ENCODE measurements at regions not wholly inside any gene's neighbourhood (a gene's known extent, or its start where the extent isn't known, plus 50 kb on each side); places are given as distances from the start of the nearest gene placed in this dataset.
"Not testable (repeated sequence)": the region's sequence is repeated elsewhere in the genome, so short reads cannot be mapped to it uniquely, and the experiment has no call there.

DNA sequence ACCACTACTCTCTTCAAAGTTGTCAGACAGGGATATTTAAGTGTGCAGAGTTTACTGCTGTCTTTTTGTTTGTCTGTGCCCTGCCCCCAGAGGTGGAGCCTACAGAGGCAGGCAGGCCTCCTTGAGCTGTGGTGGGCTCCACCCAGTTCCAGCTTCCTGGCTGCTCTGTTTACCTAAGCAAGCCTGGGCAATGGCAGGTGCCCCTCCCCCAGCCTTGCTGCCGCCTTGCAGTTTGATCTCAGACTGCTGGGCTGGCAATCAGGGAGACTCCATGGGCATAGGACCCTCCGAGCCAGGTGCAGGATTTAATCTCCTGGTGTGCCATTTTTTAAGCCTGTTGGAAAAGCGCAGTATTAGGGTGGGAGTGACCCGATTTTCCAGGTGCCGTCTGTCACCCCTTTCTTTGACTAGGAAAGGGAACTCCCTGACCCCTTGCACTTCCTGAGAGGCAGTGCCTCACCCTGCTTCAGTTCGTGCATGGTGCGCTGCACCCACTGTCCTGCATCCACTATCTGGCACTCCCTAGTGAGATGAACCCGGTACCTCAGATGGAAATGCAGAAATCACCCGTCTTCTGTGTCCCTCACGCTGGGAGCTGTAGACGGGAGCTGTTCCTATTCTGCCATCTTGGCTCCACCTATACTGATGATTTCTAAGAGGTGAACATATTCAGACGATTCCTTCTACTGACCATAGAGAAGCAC lies 167.6 kb downstream of the CXXC4 start:
- not testable (repeated sequence) for H3K27ac ChIP-seq (ENCODE audit: low read length); H3K4me3 ChIP-seq (ENCODE audit: low read depth in 1 of 2, low read length in 2 of 2); H3K9me3 ChIP-seq (ENCODE audit: control insufficient read depth in 1 of 2, low read length in 2 of 2); H3K36me3 ChIP-seq (ENCODE audit: control insufficient read depth in 1 of 2, insufficient read depth in 2 of 2, low read length in 2 of 2); H3K4me1 ChIP-seq (ENCODE audit: control insufficient read depth in 1 of 2, insufficient read depth in 2 of 2, low read length in 2 of 2); H3K27me3 ChIP-seq (ENCODE audit: low read depth, low read length)

DNA sequence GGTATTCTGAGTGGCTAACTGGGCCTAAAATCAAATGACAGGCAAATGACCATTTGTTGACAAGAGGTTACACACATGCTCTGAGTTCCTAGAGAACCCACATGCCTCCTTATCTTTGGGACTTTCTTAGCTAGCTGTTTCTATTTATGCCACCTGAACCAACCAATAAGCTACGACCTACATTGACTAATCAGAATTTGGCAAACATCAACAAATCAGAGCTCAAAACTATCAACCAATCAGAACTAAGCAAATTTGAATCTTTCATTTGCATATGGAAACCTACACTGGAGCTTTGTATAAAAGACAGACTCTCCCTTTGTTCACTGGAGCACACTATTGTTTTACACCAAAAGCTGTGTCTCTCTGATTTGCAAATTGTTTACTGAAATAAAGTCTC lies 192.0 kb downstream of the CXXC4 start:
- Histone ChIP-seq H3K27ac (ENCODE audit: low read length) (no peak overlapping the region), H3K36me3 (ENCODE audit: control insufficient read depth in 1 of 2, insufficient read depth in 2 of 2, low read length in 2 of 2) (no peaks in the 10 kb centered on the region), H3K9me3 (ENCODE audit: control insufficient read depth in 1 of 2, low read length in 2 of 2) (no peaks in the 10 kb centered on the region), H3K4me3 (ENCODE audit: low read depth in 1 of 2, low read length in 2 of 2) (no peak overlapping the region), H3K27me3 (ENCODE audit: low read depth, low read length) (no peaks in the 10 kb centered on the region), H3K4me1 (ENCODE audit: control insufficient read depth in 1 of 2, insufficient read depth in 2 of 2, low read length in 2 of 2) (no peaks in the 10 kb centered on the region)

DNA sequence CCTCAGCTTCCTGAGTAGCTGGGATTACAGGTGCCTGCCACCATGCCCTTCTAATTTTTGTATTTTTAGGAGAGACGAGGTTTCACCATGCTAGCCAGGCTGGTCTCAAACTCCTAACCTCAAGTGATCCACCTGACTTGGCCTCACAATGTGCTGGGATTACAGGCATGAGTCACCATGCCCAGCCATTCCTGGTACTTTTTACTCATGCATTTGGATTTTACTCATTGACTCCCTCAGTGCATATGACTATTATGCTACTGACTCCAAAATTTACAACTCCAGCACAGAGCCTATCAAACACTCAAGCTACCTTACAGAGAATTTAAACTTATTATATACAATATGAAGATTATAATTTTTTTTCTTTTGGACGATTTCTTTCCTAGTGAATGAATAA lies 199.9 kb downstream of the CXXC4 start:
- H3K27me3 ChIP-seq (ENCODE audit: low read depth, low read length): no peaks in the 10 kb centered on the region
- H3K4me1 ChIP-seq (ENCODE audit: control insufficient read depth in 1 of 2, insufficient read depth in 2 of 2, low read length in 2 of 2): no peaks in the 10 kb centered on the region
- no peaks in the 10 kb centered on the region for H3K9me3 ChIP-seq (ENCODE audit: control insufficient read depth in 1 of 2, low read length in 2 of 2)
- H3K27ac ChIP-seq (ENCODE audit: low read length): no peak overlapping the region
- no peaks in the 10 kb centered on the region for H3K36me3 ChIP-seq (ENCODE audit: control insufficient read depth in 1 of 2, insufficient read depth in 2 of 2, low read length in 2 of 2)
- H3K4me3 ChIP-seq (ENCODE audit: low read depth in 1 of 2, low read length in 2 of 2): no peak overlapping the region

DNA sequence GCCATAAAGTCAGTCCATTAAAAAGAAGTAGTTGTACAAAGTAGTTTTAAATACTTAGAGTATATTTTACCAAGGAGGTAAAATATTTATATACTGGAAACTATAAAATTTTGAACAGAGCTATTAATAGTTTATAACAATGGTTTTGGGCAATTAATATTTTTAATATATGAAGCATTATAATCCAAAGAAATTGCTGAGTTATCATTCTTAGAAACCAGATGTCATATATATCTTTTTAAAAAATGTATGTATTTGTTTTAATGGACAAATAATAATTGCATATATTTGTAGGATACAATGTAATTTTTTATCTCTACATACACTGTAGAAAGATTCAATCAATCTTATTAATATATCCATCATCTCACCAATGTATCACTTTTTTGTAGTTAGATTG lies 207.8 kb downstream of the CXXC4 start:
- no peak overlapping the region for H3K27ac ChIP-seq (ENCODE audit: low read length)
- H3K27me3 ChIP-seq (ENCODE audit: low read depth, low read length): no peaks in the 10 kb centered on the region
- no peaks in the 10 kb centered on the region for H3K4me1 ChIP-seq (ENCODE audit: control insufficient read depth in 1 of 2, insufficient read depth in 2 of 2, low read length in 2 of 2)
- H3K9me3 ChIP-seq (ENCODE audit: control insufficient read depth in 1 of 2, low read length in 2 of 2): no peaks in the 10 kb centered on the region
- no peaks in the 10 kb centered on the region for H3K36me3 ChIP-seq (ENCODE audit: control insufficient read depth in 1 of 2, insufficient read depth in 2 of 2, low read length in 2 of 2)
- no peak overlapping the region for H3K4me3 ChIP-seq (ENCODE audit: low read depth in 1 of 2, low read length in 2 of 2)

DNA sequence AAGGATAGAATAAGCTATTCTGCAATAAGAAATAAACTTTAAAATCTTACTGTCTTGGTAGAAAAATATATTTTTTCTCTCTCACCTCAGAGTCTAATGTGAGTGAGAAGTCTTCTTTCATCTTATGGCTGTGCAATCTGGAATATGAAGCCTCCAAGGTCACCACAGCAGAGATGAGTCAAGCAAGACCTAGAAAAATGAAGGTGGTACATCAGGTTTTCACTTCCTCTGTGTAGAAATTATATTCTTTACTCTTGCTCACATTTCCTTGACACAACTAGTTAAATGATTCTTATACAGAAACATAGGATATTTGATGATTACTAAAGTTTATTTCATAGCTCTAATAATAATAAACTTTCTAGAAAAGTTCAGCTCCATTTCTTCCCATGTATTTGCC lies 211.4 kb downstream of the CXXC4 start:
- no peak overlapping the region for H3K4me3 ChIP-seq (ENCODE audit: low read depth in 1 of 2, low read length in 2 of 2)

DNA sequence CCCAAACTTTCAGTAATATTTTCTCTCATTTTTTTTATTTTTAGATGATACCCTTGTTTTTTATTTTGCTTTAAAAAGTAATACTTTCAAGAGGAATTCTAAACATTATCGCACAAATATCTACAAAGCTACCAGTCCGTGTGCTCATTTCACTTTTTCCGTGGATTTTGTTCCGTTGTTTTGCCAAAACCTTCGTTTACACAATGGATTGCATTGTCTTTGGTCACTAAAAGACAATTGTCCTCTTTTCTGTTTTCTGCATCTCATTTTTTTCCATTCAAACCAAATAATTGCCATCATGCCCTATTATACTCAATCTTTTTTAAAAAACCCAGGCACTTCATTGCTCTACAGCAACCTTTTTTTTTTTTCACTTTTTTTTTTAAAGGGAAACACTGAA lies 214.9 kb downstream of the CXXC4 start:
- H3K4me3 ChIP-seq (ENCODE audit: low read depth in 1 of 2, low read length in 2 of 2): no peak overlapping the region
- no peaks in the 10 kb centered on the region for H3K36me3 ChIP-seq (ENCODE audit: control insufficient read depth in 1 of 2, insufficient read depth in 2 of 2, low read length in 2 of 2)
- no peaks in the 10 kb centered on the region for H3K9me3 ChIP-seq (ENCODE audit: control insufficient read depth in 1 of 2, low read length in 2 of 2)
- no peak overlapping the region for H3K27ac ChIP-seq (ENCODE audit: low read length)
- no peaks in the 10 kb centered on the region for H3K27me3 ChIP-seq (ENCODE audit: low read depth, low read length)
- no peaks in the 10 kb centered on the region for H3K4me1 ChIP-seq (ENCODE audit: control insufficient read depth in 1 of 2, insufficient read depth in 2 of 2, low read length in 2 of 2)

More for the DNA sequence above, 211.4 kb downstream of the CXXC4 start:
- no peaks in the 10 kb centered on the region for H3K27me3 ChIP-seq (ENCODE audit: low read depth, low read length)
- H3K9me3 ChIP-seq (ENCODE audit: control insufficient read depth in 1 of 2, low read length in 2 of 2): no peaks in the 10 kb centered on the region
- H3K4me1 ChIP-seq (ENCODE audit: control insufficient read depth in 1 of 2, insufficient read depth in 2 of 2, low read length in 2 of 2): no peaks in the 10 kb centered on the region
- H3K27ac ChIP-seq (ENCODE audit: low read length): no peak overlapping the region
- no peaks in the 10 kb centered on the region for H3K36me3 ChIP-seq (ENCODE audit: control insufficient read depth in 1 of 2, insufficient read depth in 2 of 2, low read length in 2 of 2)

DNA sequence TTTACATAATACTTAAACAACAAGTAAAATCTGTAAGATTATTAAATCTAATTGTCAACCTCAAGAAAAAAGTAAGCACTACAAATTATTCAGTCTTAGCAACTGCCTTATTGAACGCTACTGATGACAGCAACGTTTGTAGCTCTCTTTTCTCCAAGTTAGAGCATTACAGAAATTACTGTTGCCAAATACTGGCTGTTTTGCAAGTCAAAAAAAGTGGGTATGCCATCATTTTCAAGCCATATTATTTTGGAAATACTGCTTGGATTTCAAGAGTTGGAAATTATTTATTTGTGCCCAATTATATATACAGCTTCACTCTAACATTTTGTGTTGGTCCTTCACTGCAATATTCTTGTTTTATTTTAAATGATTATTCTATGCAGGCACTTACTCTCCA lies 221.7 kb downstream of the CXXC4 start:
- Histone ChIP-seq H3K9me3 (ENCODE audit: control insufficient read depth in 1 of 2, low read length in 2 of 2) (no peaks in the 10 kb centered on the region), H3K27ac (ENCODE audit: low read length) (no peak overlapping the region), H3K4me1 (ENCODE audit: control insufficient read depth in 1 of 2, insufficient read depth in 2 of 2, low read length in 2 of 2) (no peaks in the 10 kb centered on the region), H3K27me3 (ENCODE audit: low read depth, low read length) (no peaks in the 10 kb centered on the region), H3K4me3 (ENCODE audit: low read depth in 1 of 2, low read length in 2 of 2) (no peak overlapping the region), H3K36me3 (ENCODE audit: control insufficient read depth in 1 of 2, insufficient read depth in 2 of 2, low read length in 2 of 2) (no peaks in the 10 kb centered on the region)

DNA sequence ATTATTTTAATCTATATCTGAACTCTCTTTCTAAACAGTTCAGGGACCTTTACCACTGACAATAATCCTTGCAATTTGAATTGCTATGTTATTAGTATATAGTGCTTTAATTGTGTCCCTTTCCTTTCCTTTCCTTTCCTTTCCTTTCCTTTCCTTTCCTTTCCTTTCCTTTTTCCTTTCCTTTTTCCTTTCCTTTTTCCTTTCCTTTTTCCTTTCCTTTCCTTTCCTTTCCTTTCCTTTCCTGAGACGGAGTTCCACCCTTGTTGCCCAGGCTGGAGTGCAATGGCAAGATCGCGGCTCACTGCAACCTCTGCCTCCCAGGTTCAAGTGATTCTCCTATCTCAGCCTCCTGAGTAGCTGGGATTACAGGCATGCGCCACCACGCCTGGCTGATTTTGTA lies 225.1 kb downstream of the CXXC4 start:
- H3K36me3 ChIP-seq (ENCODE audit: control insufficient read depth in 1 of 2, insufficient read depth in 2 of 2, low read length in 2 of 2); H3K4me1 ChIP-seq (ENCODE audit: control insufficient read depth in 1 of 2, insufficient read depth in 2 of 2, low read length in 2 of 2); H3K27me3 ChIP-seq (ENCODE audit: low read depth, low read length); H3K9me3 ChIP-seq (ENCODE audit: control insufficient read depth in 1 of 2, low read length in 2 of 2); H3K27ac ChIP-seq (ENCODE audit: low read length); H3K4me3 ChIP-seq (ENCODE audit: low read depth in 1 of 2, low read length in 2 of 2): not testable (repeated sequence)

DNA sequence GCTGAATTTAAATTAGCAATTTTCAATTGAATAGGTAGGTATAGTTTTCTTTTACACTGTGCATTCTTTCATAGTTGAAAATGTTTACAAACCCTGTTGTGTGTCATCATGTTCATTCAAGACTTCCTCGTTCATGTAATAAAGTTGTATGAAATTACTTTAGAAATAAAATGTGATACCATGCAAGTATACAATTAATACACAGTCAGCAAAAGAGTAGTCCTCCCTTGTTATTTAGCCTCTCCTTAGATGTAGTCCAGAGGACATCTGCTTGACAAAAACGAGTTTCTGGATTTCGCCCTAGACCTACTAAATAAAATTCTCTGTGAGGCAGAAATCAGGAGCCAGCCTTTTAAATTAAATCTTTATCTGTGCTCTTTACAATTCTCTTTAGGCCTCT lies 231.6 kb downstream of the CXXC4 start:
- no peaks in the 10 kb centered on the region for H3K9me3 ChIP-seq (ENCODE audit: control insufficient read depth in 1 of 2, low read length in 2 of 2)
- H3K27ac ChIP-seq (ENCODE audit: low read length): no peak overlapping the region
- H3K27me3 ChIP-seq (ENCODE audit: low read depth, low read length): no peaks in the 10 kb centered on the region
- H3K4me1 ChIP-seq (ENCODE audit: control insufficient read depth in 1 of 2, insufficient read depth in 2 of 2, low read length in 2 of 2): no peaks in the 10 kb centered on the region
- no peaks in the 10 kb centered on the region for H3K36me3 ChIP-seq (ENCODE audit: control insufficient read depth in 1 of 2, insufficient read depth in 2 of 2, low read length in 2 of 2)
- no peak overlapping the region for H3K4me3 ChIP-seq (ENCODE audit: low read depth in 1 of 2, low read length in 2 of 2)

DNA sequence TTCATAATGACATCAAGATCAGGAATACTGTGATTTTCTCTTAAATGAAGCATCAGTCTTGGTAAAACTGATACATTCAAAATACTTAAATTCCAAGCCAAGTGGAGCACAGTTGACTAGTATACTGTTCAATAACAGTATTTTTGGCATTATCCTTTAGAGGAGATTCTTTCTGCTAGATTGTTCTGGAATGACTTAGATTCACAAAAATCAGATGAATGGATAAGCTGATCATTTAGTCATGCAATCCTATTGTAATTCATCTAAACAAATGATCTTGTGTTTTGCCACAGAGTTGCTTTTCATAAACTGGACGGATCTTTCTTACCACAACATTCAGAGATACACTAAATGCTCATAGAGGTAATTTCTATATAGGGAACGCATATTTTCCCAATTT lies 232.0 kb downstream of the CXXC4 start:
- H3K27ac ChIP-seq (ENCODE audit: low read length): no peak overlapping the region
- H3K36me3 ChIP-seq (ENCODE audit: control insufficient read depth in 1 of 2, insufficient read depth in 2 of 2, low read length in 2 of 2): no peaks in the 10 kb centered on the region
- no peaks in the 10 kb centered on the region for H3K27me3 ChIP-seq (ENCODE audit: low read depth, low read length)
- H3K4me3 ChIP-seq (ENCODE audit: low read depth in 1 of 2, low read length in 2 of 2): no peak overlapping the region
- no peaks in the 10 kb centered on the region for H3K4me1 ChIP-seq (ENCODE audit: control insufficient read depth in 1 of 2, insufficient read depth in 2 of 2, low read length in 2 of 2)
- H3K9me3 ChIP-seq (ENCODE audit: control insufficient read depth in 1 of 2, low read length in 2 of 2): no peaks in the 10 kb centered on the region

DNA sequence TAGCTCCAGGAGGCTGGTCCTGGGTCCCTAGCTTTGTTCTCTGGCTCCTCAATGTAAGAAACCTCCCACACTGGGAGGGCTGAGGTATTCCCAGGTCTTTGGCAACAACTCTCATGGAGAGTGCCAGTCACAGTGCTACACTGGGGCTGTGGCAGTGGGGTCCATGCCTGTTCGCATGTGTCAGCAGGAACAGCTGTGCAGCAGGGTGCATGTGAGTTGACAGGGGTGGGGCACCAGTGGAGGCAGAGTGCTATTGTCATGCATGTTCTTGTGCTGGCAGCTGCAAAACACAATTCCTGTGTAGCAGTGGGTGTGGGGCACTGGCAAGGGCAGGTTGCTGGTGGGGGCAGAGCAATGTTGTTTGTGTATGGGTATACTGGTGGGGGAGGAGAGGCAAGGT lies 246.0 kb downstream of the CXXC4 start:
- Histone ChIP-seq H3K36me3 (ENCODE audit: control insufficient read depth in 1 of 2, insufficient read depth in 2 of 2, low read length in 2 of 2) (no peaks in the 10 kb centered on the region), H3K27ac (ENCODE audit: low read length) (no peak overlapping the region), H3K9me3 (ENCODE audit: control insufficient read depth in 1 of 2, low read length in 2 of 2) (no peaks in the 10 kb centered on the region), H3K27me3 (ENCODE audit: low read depth, low read length) (no peaks in the 10 kb centered on the region), H3K4me3 (ENCODE audit: low read depth in 1 of 2, low read length in 2 of 2) (no peak overlapping the region), H3K4me1 (ENCODE audit: control insufficient read depth in 1 of 2, insufficient read depth in 2 of 2, low read length in 2 of 2) (no peaks in the 10 kb centered on the region)

DNA sequence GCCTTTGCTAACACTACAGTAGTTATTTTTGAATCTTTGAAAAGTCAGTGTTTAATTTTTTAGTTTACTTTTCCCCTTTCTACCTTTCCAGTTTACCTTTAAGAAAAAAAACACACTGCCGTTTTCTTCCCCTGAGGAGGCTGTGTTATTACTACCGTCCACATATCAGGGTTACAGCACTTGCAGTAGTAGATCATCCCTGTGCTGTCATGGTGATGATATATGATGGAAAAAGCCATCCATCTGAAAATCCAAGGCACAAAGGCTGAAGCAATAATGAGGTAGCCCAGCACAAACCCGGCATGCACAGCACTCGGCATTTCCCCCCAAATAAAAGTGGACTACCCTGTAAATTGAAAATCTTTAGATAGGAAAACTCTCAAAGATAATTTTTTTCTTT lies 258.7 kb downstream of the CXXC4 start:
- H3K4me3 ChIP-seq (ENCODE audit: low read depth in 1 of 2, low read length in 2 of 2): no peak overlapping the region
- no peaks in the 10 kb centered on the region for H3K9me3 ChIP-seq (ENCODE audit: control insufficient read depth in 1 of 2, low read length in 2 of 2)
- no peak overlapping the region for H3K27ac ChIP-seq (ENCODE audit: low read length)
- H3K4me1 ChIP-seq (ENCODE audit: control insufficient read depth in 1 of 2, insufficient read depth in 2 of 2, low read length in 2 of 2): no peaks in the 10 kb centered on the region
- no peaks in the 10 kb centered on the region for H3K36me3 ChIP-seq (ENCODE audit: control insufficient read depth in 1 of 2, insufficient read depth in 2 of 2, low read length in 2 of 2)
- no peaks in the 10 kb centered on the region for H3K27me3 ChIP-seq (ENCODE audit: low read depth, low read length)

Measured in muscle layer of duodenum (tissue), 2 donors.